Stimulated activated CD4-positive, alpha-beta T cell treated with anti-CD3 and anti-CD28 coated beads, Interleukin-1b, Interleukin-23, amount 100 ng/mL, for 48 hours (primary cell): ENCODE measurements at regions not wholly inside any gene's neighbourhood (a gene's known extent, or its start where the extent isn't known, plus 50 kb on each side); places are given as distances from the start of the nearest gene placed in this dataset.

Source experiments
- DNase-seq: peaks from one replicate; pipeline ENCODE4 v3.0.0-alpha.2; 2020

DNA sequence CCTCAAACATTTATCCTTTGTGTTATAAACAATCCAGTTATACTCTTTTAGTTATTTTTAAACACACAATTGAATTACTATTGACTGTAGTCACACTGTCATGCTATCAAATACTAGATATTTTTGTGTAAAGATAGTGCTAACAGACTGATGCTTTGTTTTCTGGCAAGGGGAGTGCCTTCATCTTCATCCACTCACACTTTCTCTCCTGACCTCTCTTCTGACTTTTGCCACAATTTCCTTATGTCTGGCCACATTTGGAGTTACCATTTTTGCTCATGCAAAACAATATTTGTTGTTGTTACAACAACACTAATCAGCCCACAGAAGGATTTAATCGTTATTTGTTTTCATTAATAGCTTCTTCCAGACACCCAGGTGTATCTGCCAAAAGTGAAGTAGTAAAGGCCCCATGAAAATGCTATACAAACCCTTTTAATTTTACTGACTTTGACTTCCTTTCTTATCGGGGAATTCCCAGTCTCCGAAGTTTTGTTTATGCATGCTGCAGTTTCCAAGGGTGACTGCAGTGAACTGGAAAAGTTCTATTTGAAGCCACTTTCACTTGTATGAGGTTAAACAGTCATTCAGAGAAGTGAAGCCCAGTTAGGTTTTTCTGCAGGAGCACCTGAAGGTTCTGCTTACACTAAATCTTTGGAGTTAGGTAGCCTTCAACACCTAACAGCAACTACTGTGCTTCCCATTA lies 66.1 kb upstream of the FRY start:
- no peak for DNase-seq

GRCh38 chr13:31967155-31967554 lies 64.4 kb upstream of the FRY start:
- DNase-seq = no peak

DNA sequence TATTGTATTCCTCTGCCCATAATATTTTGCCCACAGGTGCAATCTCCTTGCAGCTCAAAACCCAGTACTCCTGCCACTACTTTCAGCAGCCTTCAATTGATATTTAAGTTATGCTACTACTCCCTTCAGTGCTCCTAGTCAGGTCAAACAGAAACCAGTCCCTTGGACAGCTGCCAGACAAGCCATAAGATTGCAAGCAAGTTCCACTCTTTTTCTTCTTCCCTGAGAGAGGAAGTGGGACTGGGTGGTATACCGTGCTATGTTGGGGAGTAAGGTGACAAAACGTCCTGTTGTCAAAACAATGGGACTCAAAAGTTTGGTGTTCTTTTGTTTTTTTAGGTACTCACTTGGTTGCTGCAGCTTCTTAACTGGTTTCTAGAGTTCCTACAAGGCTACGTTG lies 63.1 kb upstream of the FRY start:
- no peak for DNase-seq

GRCh38 chr13:31970231-31970930 lies 61.2 kb upstream of the FRY start:
- DNase-seq = no peak

DNA sequence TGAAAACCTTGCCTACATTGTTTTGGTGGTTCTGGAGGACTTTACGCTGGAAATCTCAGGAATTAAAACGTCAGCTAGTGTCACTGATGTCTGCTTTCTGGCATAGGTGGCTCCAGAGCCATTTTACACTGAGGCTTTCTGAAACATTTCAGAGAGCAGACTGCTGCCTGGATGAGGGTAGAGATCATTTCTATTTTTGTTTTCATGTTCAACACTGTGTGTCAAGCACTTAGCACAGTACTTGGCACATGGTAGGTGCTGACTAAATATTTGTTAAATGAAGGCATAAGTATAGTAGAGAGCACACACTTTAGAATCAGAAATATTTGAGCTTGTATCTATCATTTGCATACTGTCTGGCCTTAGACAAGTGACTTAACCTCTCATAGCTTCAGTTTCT lies 59.1 kb upstream of the FRY start:
- no peak for DNase-seq

DNA sequence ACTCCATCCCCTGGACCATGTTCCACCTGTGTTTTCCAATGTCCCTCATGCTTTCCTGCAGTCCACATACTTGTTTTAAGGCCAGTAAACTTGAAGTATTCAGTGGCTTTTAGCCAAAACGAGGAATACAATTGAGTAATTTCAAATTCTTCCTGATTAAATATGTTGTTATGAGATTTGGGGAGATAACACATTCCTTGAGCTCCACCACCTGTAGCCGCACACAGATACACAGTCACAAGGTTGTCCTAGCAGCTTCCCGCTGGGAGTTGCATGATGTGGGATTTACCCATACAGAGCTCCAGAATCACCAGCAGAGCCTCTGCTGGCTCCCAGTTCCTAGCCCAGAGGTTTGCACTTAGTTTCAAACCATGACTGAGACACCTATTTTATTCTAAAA lies 53.6 kb upstream of the FRY start:
- DNase-seq = no peak

DNA sequence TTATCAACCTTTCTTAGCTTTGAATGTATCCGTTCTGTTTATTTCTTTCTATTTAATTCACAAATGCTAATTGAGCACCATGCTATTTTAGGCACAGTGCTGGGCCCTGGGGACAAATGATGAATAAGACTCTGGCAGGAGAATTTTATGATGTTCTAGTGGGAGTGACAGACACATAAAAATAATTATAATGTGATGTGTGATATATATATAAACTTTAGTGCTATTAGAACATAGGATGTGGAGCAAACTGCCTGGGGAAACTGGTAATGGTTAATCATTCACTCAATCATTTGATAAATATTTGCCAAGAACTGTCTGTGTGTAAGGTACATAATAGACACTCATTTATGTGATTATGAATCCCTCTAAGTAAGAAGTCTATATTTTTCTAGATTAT lies 50.7 kb upstream of the FRY start:
- no peak for DNase-seq
